C4-2B (cell line): ENCODE measurements at regions not wholly inside any gene's neighbourhood (a gene's known extent, or its start where the extent isn't known, plus 50 kb on each side); places are given as distances from the start of the nearest gene placed in this dataset.

Source experiments
- ZFX ChIP-seq: fragments of 450-650 bp; IDR thresholded peaks from 2 replicates; pipeline ENCODE4 v1.6.1; 2017
- TF ChIP-seq, protein P1 (sequence below): fragments of 450-650 bp; conservative IDR thresholded peaks from 2 replicates; pipeline ENCODE4 v1.5.1; 2017; ENCODE audit warnings: mild to moderate bottlenecking

- TF ChIP-seq, protein P1, sequence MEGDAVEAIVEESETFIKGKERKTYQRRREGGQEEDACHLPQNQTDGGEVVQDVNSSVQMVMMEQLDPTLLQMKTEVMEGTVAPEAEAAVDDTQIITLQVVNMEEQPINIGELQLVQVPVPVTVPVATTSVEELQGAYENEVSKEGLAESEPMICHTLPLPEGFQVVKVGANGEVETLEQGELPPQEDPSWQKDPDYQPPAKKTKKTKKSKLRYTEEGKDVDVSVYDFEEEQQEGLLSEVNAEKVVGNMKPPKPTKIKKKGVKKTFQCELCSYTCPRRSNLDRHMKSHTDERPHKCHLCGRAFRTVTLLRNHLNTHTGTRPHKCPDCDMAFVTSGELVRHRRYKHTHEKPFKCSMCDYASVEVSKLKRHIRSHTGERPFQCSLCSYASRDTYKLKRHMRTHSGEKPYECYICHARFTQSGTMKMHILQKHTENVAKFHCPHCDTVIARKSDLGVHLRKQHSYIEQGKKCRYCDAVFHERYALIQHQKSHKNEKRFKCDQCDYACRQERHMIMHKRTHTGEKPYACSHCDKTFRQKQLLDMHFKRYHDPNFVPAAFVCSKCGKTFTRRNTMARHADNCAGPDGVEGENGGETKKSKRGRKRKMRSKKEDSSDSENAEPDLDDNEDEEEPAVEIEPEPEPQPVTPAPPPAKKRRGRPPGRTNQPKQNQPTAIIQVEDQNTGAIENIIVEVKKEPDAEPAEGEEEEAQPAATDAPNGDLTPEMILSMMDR: no peak
- no peak for TF ChIP-seq ZFX
Measured at GRCh38 chr5:1952444-1953099, 69.8 kb upstream of the IRX4 start.
